ENCODE measurements at regions not wholly inside any gene's neighbourhood (a gene's known extent, or its start where the extent isn't known, plus 50 kb on each side); places are given as distances from the start of the nearest gene placed in this dataset.

- no peaks in the 10 kb centered on the region for H4K20me1 ChIP-seq (replicated peaks; ENCODE audit: control insufficient read depth, extremely low read depth, insufficient read depth, low read length)
- no peak overlapping the region for H3K4me2 ChIP-seq (ENCODE audit: insufficient read depth, low read length)
- H3K9me1 ChIP-seq (replicated peaks; ENCODE audit: control insufficient read depth, extremely low read depth, insufficient read depth, low read length) = no peaks in the 10 kb centered on the region
- dilution Hi-C loops (cut with MboI; ENCODE audit: extremely low pct_ligation_motif_present, low sequenced_read_pairs) = no loop called here
- H3K9me3 ChIP-seq (replicated peaks; ENCODE audit: control insufficient read depth, insufficient read depth, low read length) = no peaks in the 10 kb centered on the region
- no peak for TF ChIP-seq GATA2 (IDR thresholded peaks at IDR 0.05; ENCODE audit: insufficient read depth, insufficient read length, low read depth, low read length)
- TF ChIP-seq POLR2A (IDR thresholded peaks at IDR 0.05; ENCODE audit: low read depth, low read length) = no peak
- no peak for TF ChIP-seq EZH2 (IDR thresholded peaks at IDR 0.05; ENCODE audit: borderline replicate concordance, low read depth, low read length, severe bottlenecking)
- no peak for TF ChIP-seq MYC (IDR thresholded peaks at IDR 0.05; ENCODE audit: low read depth, low read length)
- no peak for TF ChIP-seq CTCF (IDR thresholded peaks at IDR 0.05; ENCODE audit: extremely low read depth in 1 of 2, insufficient read depth in 1 of 2, low read depth in 1 of 2, low read length in 2 of 2)
- TF ChIP-seq POLR2AphosphoS5 (IDR thresholded peaks at IDR 0.05; ENCODE audit: insufficient read depth, low read depth, low read length) = no peak
- TF ChIP-seq, protein P1, sequence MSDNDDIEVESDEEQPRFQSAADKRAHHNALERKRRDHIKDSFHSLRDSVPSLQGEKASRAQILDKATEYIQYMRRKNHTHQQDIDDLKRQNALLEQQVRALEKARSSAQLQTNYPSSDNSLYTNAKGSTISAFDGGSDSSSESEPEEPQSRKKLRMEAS (IDR thresholded peaks at IDR 0.05; ENCODE audit: insufficient read depth, insufficient read length) = no peak
- TF ChIP-seq FOS (IDR thresholded peaks at IDR 0.05; ENCODE audit: borderline replicate concordance, insufficient read depth, low read length) = no peak
- no TSS peak for BruUV-seq (replicated peaks)
- FAIRE-seq (no peak), DNase-seq (ENCODE audit: low read depth, low spot score) (no peak)
- POLR2A ChIA-PET = no interaction called here
- H3K4me1 ChIP-seq (ENCODE audit: control insufficient read depth, extremely low read depth, insufficient read depth, low read length) = no peaks in the 10 kb centered on the region
- H3K27ac ChIP-seq (ENCODE audit: insufficient read depth, low read depth, low read length) = no peak overlapping the region
- peaks cover 5 to 9% of the 10 kb centered on the region in 2 experiments for H3K27me3 ChIP-seq (ENCODE audit: control insufficient read depth in 2 of 2, insufficient read depth in 2 of 2, low read length in 2 of 2)
- no peaks in the 10 kb centered on the region for H3K36me3 ChIP-seq (ENCODE audit: control insufficient read depth in 2 of 2, extremely low read depth in 1 of 2, insufficient read depth in 2 of 2, low read length in 2 of 2)
- CTCF ChIA-PET = interaction anchor here (1.0 to 1.6 kb wide), 3 partner anchors 8 to 149 kb away, joined by 3 read pairs; partner anchors contain the start of gene AKIRIN2
- intact Hi-C loops (cut with micrococcal nuclease) = no loop called here
- no peak overlapping the region for H2AFZ ChIP-seq (ENCODE audit: low read depth, low read length)
- no peak overlapping the region for H3K9ac ChIP-seq (replicated peaks; ENCODE audit: extremely low read depth, insufficient read depth, low read length)
- no peaks in the 10 kb centered on the region for H3K79me2 ChIP-seq (ENCODE audit: control insufficient read depth, insufficient read depth, low read length)
- H3K4me3 ChIP-seq (replicated peaks in 1 of 3; ENCODE audit: insufficient read depth in 1 of 3, low read depth in 1 of 3, low read length in 3 of 3) = no peak overlapping the region
Measured at GRCh38 chr6:87851674-87852299, 149.8 kb upstream of the AKIRIN2 start.
